MM.1S (cell line): ENCODE measurements at regions not wholly inside any gene's neighbourhood (a gene's known extent, or its start where the extent isn't known, plus 50 kb on each side); places are given as distances from the start of the nearest gene placed in this dataset.

ENCODE experiments used
- CTCF ChIP-seq: fragments of 300-600 bp; sonication (generic); IDR thresholded peaks from 2 replicates; pipeline ENCODE4 v1.5.1; 2016; ENCODE audit warnings: antibody characterized with exemption, low read length, mixed read lengths
- EZH2 ChIP-seq: fragments of 300-600 bp; sonication (generic); optimal IDR thresholded peaks from 2 replicates; pipeline ENCODE3; 2017; ENCODE audit warnings: low read depth, mild to moderate bottlenecking, antibody characterized with exemption, low read length, mixed read lengths

DNA sequence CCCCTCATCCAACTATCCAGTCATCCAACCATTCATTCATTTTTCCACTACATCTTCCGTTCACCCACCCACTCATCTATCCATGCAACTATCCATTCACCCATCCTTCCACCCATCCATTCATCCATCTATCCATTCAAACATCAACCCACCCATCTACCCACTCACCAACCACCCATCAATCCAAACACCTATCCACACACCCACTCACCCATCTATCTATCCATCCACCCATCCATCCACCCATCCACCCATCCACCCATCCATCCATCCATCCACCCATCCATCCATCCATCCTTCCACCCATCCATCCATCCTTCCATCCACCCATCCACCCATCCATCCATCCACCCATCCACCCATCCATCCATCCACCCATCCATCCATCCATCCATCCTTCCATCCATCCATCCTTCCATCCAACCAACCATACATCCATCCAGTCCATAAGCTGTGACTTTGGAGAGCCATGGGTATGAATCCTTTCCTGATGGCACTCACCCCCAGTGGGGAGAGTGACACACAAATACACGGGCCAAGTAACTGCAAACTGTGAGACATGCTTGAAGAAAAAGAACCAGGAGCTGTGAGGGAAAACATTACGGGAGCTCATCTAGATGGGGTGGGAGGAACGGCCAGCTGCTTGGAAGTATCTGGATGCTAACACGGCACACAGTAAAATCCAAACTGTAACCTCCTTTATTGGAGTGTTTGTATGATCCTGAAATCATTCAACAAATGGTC is 100.0 kb upstream of the TNRC6C start:
- TF ChIP-seq CTCF (no peak), EZH2 (no peak)
